Naive B cell (primary cell): ENCODE measurements at regions not wholly inside any gene's neighbourhood (a gene's known extent, or its start where the extent isn't known, plus 50 kb on each side); places are given as distances from the start of the nearest gene placed in this dataset.
"Not testable (repeated sequence)": the region's sequence is repeated elsewhere in the genome, so short reads cannot be mapped to it uniquely, and the experiment has no call there.

Experiments
- ATAC-seq, 2 donors: fragments of 150-1000 bp; cut with Tn5 transposase; 2 replicates each; pipeline ENCODE4 v1.10.0; 2021; ENCODE audit warnings: low read depth in 2 of 2, mild to moderate bottlenecking in 2 of 2, moderate library complexity in 2 of 2
- DNase-seq: peaks from one replicate; pipeline ENCODE4 v3.0.0; 2022
- H3K27ac Mint-ChIP-seq, 6 donors: one replicate each; pipeline ENCODE4 v1.8.0; 2020 to 2022; ENCODE audit warnings: mild to moderate bottlenecking in 6 of 6, mixed read lengths in 6 of 6, moderate library complexity in 5 of 6, inconsistent platforms in 2 of 6
- H3K27me3 Mint-ChIP-seq, 3 donors: one replicate each; pipeline ENCODE4 v1.8.0; 2021 to 2022; ENCODE audit warnings: mixed read lengths in 3 of 3, mild to moderate bottlenecking in 1 of 3
- H3K36me3 Mint-ChIP-seq, 2 donors: one replicate each; pipeline ENCODE4 v1.8.0; 2020 to 2022; ENCODE audit warnings: mixed read lengths in 2 of 2, inconsistent platforms in 1 of 2, mild to moderate bottlenecking in 1 of 2
- H3K4me1 Mint-ChIP-seq, 3 donors: one replicate each; pipeline ENCODE4 v1.8.0; 2020 to 2022; ENCODE audit warnings: mixed read lengths in 3 of 3, inconsistent platforms in 1 of 3, mild to moderate bottlenecking in 1 of 3, moderate library complexity in 1 of 3
- H3K4me3 Mint-ChIP-seq, 8 donors: one replicate each; pipeline ENCODE4 v1.8.0; 2020 to 2022; ENCODE audit warnings: mild to moderate bottlenecking in 8 of 8, mixed read lengths in 8 of 8, moderate library complexity in 8 of 8, inconsistent platforms in 2 of 8
- H3K9me3 Mint-ChIP-seq, 7 donors: one replicate each; pipeline ENCODE4 v1.8.0; 2020 to 2022; ENCODE audit warnings: mixed read lengths in 7 of 7, mild to moderate bottlenecking in 5 of 7, inconsistent platforms in 2 of 7, moderate library complexity in 1 of 7

DNA sequence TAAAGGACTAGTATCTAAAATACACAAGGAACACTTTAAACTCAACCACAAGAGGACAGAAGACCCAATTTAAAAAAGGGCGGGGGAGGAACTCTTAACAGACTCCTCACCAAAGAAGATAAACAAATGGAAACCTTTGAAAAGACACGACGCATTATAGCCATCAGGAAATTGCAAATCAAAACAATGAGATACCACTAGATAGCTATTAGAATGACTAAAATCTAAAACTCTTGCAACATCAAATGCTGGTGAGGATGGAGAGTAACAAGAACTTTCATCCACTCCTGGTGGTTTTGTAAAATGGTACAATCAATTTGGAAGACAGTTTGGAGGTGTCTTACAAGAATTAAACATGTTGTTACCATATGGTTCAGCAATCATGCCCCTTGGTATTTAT is 708.2 kb downstream of the BRINP3 start:
- H3K27me3 Mint-ChIP-seq = no peaks in the 10 kb centered on the region
- H3K27ac Mint-ChIP-seq = no peak overlapping the region
- H3K9me3 Mint-ChIP-seq = peaks cover 0 to 7% (median 5%) of the 10 kb centered on the region in 7 donors
- no peaks in the 10 kb centered on the region for H3K36me3 Mint-ChIP-seq
- DNase-seq (no peak), ATAC-seq (no peak)
- no peak overlapping the region for H3K4me3 Mint-ChIP-seq
- H3K4me1 Mint-ChIP-seq = no peaks in the 10 kb centered on the region

DNA sequence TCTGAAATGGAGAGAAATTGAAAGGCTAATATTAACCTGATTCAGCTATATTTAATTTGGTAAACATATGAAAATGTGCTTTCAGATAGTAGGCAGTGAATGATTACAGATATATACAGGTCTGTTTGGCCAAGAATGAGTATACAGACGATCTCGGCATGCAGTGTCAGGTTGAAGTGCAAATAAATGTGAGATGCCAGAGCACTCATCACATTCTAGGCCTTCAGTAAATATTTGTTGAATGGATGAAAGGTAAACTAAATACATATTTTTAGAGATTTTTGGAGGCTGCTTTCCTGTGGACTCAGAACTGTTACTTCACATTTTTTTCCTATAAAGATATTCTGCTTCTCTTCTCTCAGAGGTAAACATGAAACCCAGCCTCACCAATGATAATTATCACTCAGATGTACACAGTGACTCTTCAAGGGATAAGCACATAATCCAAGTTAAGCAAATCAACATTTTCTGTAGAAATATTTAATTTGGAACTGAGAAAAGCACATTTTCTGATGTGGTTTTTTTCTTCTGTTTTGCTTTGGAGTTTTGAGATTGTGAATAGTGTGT is 702.9 kb downstream of the BRINP3 start:
- no peak for ATAC-seq
- no peaks in the 10 kb centered on the region for H3K27me3 Mint-ChIP-seq

DNA sequence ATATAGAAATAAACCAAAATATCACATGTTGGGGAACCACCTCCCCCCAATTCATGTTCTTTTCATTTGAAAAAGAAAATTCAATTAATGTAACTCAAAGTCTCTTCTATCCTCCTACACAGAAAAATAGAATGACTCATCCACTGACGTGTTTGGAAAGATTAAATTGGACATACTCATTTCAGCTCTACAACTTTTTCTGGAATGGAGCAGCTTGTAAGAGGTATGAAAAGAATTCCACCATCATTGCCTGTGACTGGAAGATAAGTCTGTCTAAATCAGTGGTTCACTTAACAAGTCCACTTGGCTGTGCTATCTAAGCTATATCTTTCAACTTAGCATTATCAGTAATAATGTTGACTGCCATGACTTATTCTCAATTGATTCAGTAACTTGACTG is 702.3 kb downstream of the BRINP3 start:
- Mint-ChIP-seq H3K27me3 (no peaks in the 10 kb centered on the region), H3K36me3 (no peaks in the 10 kb centered on the region), H3K4me3 (no peak overlapping the region), H3K27ac (no peak overlapping the region), H3K4me1 (no peaks in the 10 kb centered on the region), H3K9me3 (peaks cover 0 to 6% (median 0%) of the 10 kb centered on the region in 7 donors)
- ATAC-seq (no peak), DNase-seq (no peak)

More for the DNA sequence above, 702.9 kb downstream of the BRINP3 start:
- no peaks in the 10 kb centered on the region for H3K4me1 Mint-ChIP-seq
- no peak overlapping the region for H3K4me3 Mint-ChIP-seq
- H3K36me3 Mint-ChIP-seq = no peaks in the 10 kb centered on the region
- H3K27ac Mint-ChIP-seq = no peak overlapping the region
- peaks cover 0 to 7% (median 2%) of the 10 kb centered on the region in 7 donors for H3K9me3 Mint-ChIP-seq
- no peak for DNase-seq

- H3K27me3 Mint-ChIP-seq = no peaks in the 10 kb centered on the region
- H3K4me3 Mint-ChIP-seq = no peak overlapping the region
- H3K36me3 Mint-ChIP-seq = no peaks in the 10 kb centered on the region
- no peak for ATAC-seq
- H3K27ac Mint-ChIP-seq = no peak overlapping the region
- no peak for DNase-seq
- peaks cover 0 to 7% (median 4%) of the 10 kb centered on the region in 7 donors for H3K9me3 Mint-ChIP-seq
- no peaks in the 10 kb centered on the region for H3K4me1 Mint-ChIP-seq
Observed at GRCh38 chr1:189779034-189779433, 698.6 kb downstream of the BRINP3 start.

GRCh38 chr1:189782295-189782694 is 695.4 kb downstream of the BRINP3 start:
- peaks cover 0 to 9% (median 5%) of the 10 kb centered on the region in 7 donors for H3K9me3 Mint-ChIP-seq
- no peak for ATAC-seq
- H3K27me3 Mint-ChIP-seq = no peaks in the 10 kb centered on the region
- H3K27ac Mint-ChIP-seq = no peak overlapping the region
- DNase-seq = no peak
- no peak overlapping the region for H3K4me3 Mint-ChIP-seq
- H3K4me1 Mint-ChIP-seq = no peaks in the 10 kb centered on the region
- no peaks in the 10 kb centered on the region for H3K36me3 Mint-ChIP-seq

DNA sequence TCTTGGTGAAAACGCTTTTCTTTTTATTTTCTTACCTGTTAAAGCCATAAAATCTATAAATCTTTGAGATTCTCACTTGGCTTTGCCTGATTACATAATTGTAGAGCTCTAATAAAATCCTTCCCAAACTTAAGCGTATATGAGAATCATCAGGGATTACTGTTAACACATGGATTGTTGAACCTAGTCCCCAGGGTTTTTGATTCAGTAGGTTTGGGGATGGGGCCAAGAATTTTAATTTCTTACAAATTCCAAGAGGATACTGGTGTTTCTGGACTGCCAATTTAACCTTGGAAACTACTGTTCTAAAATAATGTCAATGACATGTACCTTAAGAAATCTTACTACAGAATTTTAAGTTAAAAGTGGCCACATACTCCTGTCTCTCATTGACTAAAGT is 694.2 kb downstream of the BRINP3 start:
- H3K36me3 Mint-ChIP-seq = no peaks in the 10 kb centered on the region
- no peaks in the 10 kb centered on the region for H3K27me3 Mint-ChIP-seq
- H3K4me1 Mint-ChIP-seq = no peaks in the 10 kb centered on the region
- H3K9me3 Mint-ChIP-seq = peaks cover 2 to 9% (median 5%) of the 10 kb centered on the region in 7 donors
- DNase-seq = no peak
- no peak overlapping the region for H3K4me3 Mint-ChIP-seq
- no peak for ATAC-seq
- no peak overlapping the region for H3K27ac Mint-ChIP-seq

DNA sequence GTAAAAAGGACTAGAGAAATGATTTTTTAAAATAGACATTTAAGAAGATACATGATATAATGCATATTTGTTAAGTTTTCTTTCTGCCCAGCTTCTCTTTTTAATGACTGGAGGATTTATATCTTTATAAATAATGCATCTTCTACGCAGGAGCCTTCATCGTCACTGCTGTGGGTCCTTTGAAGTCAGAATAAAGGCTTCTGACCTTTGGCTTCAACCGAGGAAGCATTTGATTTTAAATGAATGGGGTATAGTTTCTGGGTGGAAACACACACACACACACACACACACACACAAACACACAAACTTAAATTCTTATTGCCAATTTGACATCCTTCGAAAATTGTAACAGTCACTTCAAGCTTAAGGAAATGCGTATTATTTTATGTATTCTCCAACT is 690.9 kb downstream of the BRINP3 start:
- Mint-ChIP-seq H3K36me3 (no peaks in the 10 kb centered on the region), H3K4me3 (no peak overlapping the region)
- ATAC-seq = no peak

GRCh38 chr1:189787201-189787600 is 690.5 kb downstream of the BRINP3 start:
- Mint-ChIP-seq H3K9me3 (peaks cover 2 to 15% (median 5%) of the 10 kb centered on the region in 7 donors), H3K4me1 (no peaks in the 10 kb centered on the region), H3K36me3 (no peaks in the 10 kb centered on the region), H3K27ac (no peak overlapping the region), H3K27me3 (no peaks in the 10 kb centered on the region), H3K4me3 (no peak overlapping the region)
- ATAC-seq (no peak), DNase-seq (no peak)

More for the DNA sequence above, 690.9 kb downstream of the BRINP3 start:
- H3K4me1 Mint-ChIP-seq = no peaks in the 10 kb centered on the region
- no peak overlapping the region for H3K27ac Mint-ChIP-seq
- no peaks in the 10 kb centered on the region for H3K27me3 Mint-ChIP-seq
- peaks cover 2 to 15% (median 5%) of the 10 kb centered on the region in 7 donors for H3K9me3 Mint-ChIP-seq
- no peak for DNase-seq

GRCh38 chr1:189790335-189790734 is 687.3 kb downstream of the BRINP3 start:
- no peaks in the 10 kb centered on the region for H3K4me1 Mint-ChIP-seq
- H3K36me3 Mint-ChIP-seq = no peaks in the 10 kb centered on the region
- H3K4me3 Mint-ChIP-seq = no peak overlapping the region
- ATAC-seq = no peak
- DNase-seq = no peak
- no peaks in the 10 kb centered on the region for H3K27me3 Mint-ChIP-seq
- H3K27ac Mint-ChIP-seq = no peak overlapping the region
- peaks cover 0 to 12% (median 5%) of the 10 kb centered on the region in 7 donors for H3K9me3 Mint-ChIP-seq

DNA sequence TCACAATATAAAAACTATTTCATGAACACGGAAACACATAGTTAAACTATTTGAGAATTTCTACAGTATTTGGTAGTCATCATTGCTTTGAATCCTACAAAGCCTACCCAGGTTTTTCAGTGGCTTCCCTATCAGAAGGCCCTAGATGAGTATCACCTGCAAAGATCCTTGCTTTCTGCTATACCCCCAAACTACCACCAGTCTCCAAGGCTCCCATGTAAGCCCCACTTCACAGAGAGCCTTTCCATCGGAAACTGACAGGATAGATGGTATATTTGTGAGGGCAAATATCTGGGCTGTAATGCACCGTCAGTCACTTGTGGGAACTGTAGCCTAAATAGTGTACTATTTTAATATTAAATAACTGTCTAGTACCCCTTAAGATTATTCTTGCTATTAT is 674.3 kb downstream of the BRINP3 start:
- H3K27me3 Mint-ChIP-seq = no peaks in the 10 kb centered on the region
- no peak overlapping the region for H3K4me3 Mint-ChIP-seq
- DNase-seq = no peak
- H3K4me1 Mint-ChIP-seq = no peaks in the 10 kb centered on the region
- no peak for ATAC-seq
- H3K9me3 Mint-ChIP-seq = peaks cover 0 to 3% (median 0%) of the 10 kb centered on the region in 7 donors
- H3K27ac Mint-ChIP-seq = no peak overlapping the region
- H3K36me3 Mint-ChIP-seq = no peaks in the 10 kb centered on the region

DNA sequence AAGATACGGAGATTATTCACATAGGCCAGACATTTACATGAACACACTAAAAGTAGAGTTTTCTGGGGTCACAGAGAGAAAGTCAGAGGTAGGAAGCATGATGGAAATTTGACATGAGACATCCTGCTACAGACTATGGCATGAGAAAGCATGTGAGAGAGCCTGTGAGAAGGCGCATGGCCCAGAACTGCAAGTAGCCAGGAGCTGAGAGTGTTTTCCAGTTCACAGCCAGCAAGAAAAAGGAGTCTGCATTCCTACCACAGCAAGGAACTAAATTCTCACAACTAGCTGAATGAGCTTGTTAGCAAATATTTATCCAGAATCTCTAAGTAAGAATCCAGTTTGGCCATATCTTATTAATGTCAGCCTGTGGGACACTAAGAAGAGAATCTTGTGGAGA is 673.3 kb downstream of the BRINP3 start:
- no peaks in the 10 kb centered on the region for H3K27me3 Mint-ChIP-seq
- DNase-seq (no peak), ATAC-seq (no peak)
- H3K27ac Mint-ChIP-seq = no peak overlapping the region
- H3K9me3 Mint-ChIP-seq = peaks cover 0 to 3% (median 0%) of the 10 kb centered on the region in 7 donors
- no peak overlapping the region for H3K4me3 Mint-ChIP-seq
- H3K4me1 Mint-ChIP-seq = no peaks in the 10 kb centered on the region
- H3K36me3 Mint-ChIP-seq = no peaks in the 10 kb centered on the region

DNA sequence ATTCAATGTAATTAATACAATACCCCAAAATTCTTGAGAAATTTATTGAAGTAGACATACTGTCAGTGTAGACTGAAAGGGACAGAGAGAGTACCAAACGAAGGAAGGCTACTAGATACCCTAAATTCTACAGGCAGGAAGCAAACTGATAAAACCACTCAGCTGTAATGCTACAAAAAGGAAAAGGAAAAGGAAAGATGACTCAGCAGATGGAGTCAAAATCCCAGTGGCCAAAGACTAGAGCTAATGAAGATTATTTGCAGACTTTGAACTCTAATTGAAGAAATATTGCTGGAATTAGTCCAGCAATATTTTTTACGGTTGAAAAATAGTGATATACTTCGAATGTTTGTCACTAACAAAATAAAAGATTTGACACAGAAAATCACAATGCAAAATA is 671.9 kb downstream of the BRINP3 start:
- no peaks in the 10 kb centered on the region for H3K36me3 Mint-ChIP-seq
- no peak overlapping the region for H3K27ac Mint-ChIP-seq

DNA sequence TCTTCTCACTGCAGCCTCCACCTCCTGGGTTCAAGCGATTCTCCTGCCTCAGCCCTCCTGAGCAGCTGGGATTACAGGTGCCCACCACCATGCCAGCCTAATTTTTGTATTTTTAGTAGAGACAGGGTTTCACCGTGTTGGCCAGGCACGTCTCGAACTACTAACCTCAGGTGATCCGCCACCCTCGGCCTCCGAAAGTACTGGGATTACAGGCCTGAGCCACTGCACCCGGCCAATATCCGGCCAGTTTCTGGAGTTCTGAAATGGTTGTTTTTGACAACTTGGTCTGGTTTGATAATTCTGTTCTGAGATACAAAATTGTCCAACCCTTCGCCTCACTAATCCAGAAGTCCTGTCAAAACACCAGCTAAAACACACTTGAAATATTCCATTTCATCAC is 667.0 kb downstream of the BRINP3 start:
- not testable (repeated sequence) for H3K4me3 Mint-ChIP-seq, DNase-seq, H3K9me3 Mint-ChIP-seq, H3K27me3 Mint-ChIP-seq, H3K36me3 Mint-ChIP-seq, ATAC-seq, H3K4me1 Mint-ChIP-seq, H3K27ac Mint-ChIP-seq

More for the DNA sequence above, 671.9 kb downstream of the BRINP3 start:
- DNase-seq = no peak
- peaks cover 0 to 2% (median 0%) of the 10 kb centered on the region in 7 donors for H3K9me3 Mint-ChIP-seq
- no peaks in the 10 kb centered on the region for H3K4me1 Mint-ChIP-seq
- no peak overlapping the region for H3K4me3 Mint-ChIP-seq
- no peak for ATAC-seq
- H3K27me3 Mint-ChIP-seq = no peaks in the 10 kb centered on the region

GRCh38 chr1:189811960-189812359 is 665.7 kb downstream of the BRINP3 start:
- no peak for ATAC-seq
- Mint-ChIP-seq H3K4me1 (no peaks in the 10 kb centered on the region), H3K27me3 (no peaks in the 10 kb centered on the region), H3K4me3 (no peak overlapping the region), H3K9me3 (peaks cover 0 to 1% (median 0%) of the 10 kb centered on the region in 7 donors), H3K36me3 (no peaks in the 10 kb centered on the region), H3K27ac (no peak overlapping the region)
- no peak for DNase-seq

DNA sequence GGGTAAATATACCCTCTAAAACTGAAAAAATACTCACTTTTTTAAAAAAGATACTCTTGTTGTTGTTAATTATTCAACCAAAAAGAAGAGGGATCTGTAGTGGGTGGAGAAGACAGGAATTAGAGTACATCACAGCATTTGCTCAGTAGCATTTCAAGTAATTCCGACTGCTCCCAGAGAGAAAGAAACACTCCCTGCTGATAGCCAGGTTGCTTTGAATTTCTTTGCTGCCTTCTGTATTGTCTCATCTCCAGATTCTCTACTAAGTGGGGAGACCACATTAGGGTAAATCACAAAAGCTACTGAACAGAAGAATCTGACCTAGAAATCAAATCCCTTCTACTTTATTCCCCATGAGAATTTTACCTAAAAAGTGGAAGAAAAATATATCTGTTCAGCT is 661.1 kb downstream of the BRINP3 start:
- ATAC-seq (no peak), DNase-seq (no peak)
- H3K9me3 Mint-ChIP-seq = peaks cover 0 to 7% (median 2%) of the 10 kb centered on the region in 7 donors
- no peaks in the 10 kb centered on the region for H3K36me3 Mint-ChIP-seq
- H3K4me1 Mint-ChIP-seq = no peaks in the 10 kb centered on the region
- no peak overlapping the region for H3K27ac Mint-ChIP-seq
- no peak overlapping the region for H3K4me3 Mint-ChIP-seq
- no peaks in the 10 kb centered on the region for H3K27me3 Mint-ChIP-seq
